ENCODE measurements at regions not wholly inside any gene's neighbourhood (a gene's known extent, or its start where the extent isn't known, plus 50 kb on each side); places are given as distances from the start of the nearest gene placed in this dataset.
A peak's percentile ranks its signal among the peaks of the same experiment; 100 is the strongest.

DNA sequence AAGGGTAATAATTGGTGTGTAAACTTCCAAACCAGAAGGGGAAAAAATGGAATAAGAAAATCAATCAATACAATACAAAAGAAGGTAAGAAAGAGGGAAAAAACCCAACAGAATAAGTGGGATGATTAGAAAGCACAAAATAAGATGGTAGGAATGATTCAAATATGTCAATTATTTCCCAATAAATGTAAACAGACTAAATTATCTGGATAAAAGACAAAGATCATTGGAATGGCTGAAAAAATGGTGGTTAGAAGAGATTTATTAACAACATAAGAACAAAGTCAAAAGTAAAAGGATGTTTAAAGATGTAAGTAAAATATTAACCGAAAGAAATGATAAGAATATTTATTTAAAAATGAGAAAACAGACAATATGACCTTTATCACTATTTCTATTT is 103.5 kb upstream of the YWHAQ start:
- no peak for DNase-seq
- no peaks in the 10 kb centered on the region for H3K36me3 ChIP-seq
- TF ChIP-seq, protein P1, sequence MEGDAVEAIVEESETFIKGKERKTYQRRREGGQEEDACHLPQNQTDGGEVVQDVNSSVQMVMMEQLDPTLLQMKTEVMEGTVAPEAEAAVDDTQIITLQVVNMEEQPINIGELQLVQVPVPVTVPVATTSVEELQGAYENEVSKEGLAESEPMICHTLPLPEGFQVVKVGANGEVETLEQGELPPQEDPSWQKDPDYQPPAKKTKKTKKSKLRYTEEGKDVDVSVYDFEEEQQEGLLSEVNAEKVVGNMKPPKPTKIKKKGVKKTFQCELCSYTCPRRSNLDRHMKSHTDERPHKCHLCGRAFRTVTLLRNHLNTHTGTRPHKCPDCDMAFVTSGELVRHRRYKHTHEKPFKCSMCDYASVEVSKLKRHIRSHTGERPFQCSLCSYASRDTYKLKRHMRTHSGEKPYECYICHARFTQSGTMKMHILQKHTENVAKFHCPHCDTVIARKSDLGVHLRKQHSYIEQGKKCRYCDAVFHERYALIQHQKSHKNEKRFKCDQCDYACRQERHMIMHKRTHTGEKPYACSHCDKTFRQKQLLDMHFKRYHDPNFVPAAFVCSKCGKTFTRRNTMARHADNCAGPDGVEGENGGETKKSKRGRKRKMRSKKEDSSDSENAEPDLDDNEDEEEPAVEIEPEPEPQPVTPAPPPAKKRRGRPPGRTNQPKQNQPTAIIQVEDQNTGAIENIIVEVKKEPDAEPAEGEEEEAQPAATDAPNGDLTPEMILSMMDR (IDR thresholded peaks at IDR 0.05), result no peak
- no peak for TF ChIP-seq POLR2A (IDR thresholded peaks at IDR 0.05)
- H3K27me3 ChIP-seq, result no peaks in the 10 kb centered on the region
- H3K4me1 ChIP-seq, result peaks cover 0 to 5% of the 10 kb centered on the region in 2 donors
- H3K27ac ChIP-seq, result no peak overlapping the region
- intact Hi-C loops (cut with DNase I; ENCODE audit: low total_unique reads), result no loop called here
- H3K4me3 ChIP-seq, result no peak overlapping the region
- no peaks in the 10 kb centered on the region for H3K9me3 ChIP-seq

DNA sequence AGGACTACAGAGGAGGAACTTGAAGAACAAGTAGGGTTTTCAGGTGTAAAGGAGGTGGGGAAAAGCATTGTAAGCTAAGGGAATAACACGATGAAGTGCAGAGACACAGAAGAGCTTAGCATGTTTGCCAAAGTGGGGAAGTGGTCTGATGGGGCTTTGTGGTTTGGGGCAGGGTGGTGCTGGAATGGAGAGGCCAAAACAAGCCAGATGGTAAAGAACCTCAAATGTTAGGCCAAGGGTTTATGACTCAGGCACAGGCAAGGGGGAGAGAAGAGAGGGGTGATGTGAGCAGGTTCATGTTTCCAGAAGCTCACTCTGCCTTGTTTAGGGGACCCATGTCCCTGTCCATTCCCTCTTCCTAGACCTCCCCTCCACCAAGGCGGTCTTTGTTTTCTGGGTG is 104.5 kb upstream of the YWHAQ start:
- H3K4me3 ChIP-seq, result no peak overlapping the region
- intact Hi-C loops (cut with DNase I; ENCODE audit: low total_unique reads), result no loop called here
- DNase-seq, result no peak
- no peaks in the 10 kb centered on the region for H3K36me3 ChIP-seq
- H3K4me1 ChIP-seq, result peaks cover 0 to 5% of the 10 kb centered on the region in 2 donors
- no peak overlapping the region for H3K27ac ChIP-seq
- TF ChIP-seq, protein P1 (IDR thresholded peaks at IDR 0.05), result no peak
- TF ChIP-seq POLR2A (IDR thresholded peaks at IDR 0.05), result no peak
- H3K9me3 ChIP-seq, result no peaks in the 10 kb centered on the region
- H3K27me3 ChIP-seq, result no peaks in the 10 kb centered on the region

DNA sequence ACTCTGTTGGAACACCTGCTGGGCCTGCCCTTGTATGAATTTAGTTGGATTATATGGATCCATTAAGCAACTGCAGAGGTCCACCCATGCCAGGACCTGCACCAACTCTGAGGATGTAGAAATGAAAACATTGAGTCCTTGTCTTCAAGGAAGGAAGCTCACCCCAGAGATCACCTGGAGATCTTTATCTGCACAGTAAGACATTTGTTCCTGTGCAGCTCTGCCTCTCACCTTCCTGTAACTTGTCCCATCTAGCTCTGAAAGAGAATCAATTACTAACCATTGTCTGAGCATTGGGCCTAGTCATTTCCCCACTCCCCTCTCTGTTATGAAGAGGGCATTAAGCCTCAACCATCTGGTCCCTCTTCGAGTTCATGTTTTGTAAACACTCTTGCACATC is 105.2 kb upstream of the YWHAQ start:
- no peak for TF ChIP-seq POLR2A (IDR thresholded peaks at IDR 0.05)
- TF ChIP-seq, protein P1 (IDR thresholded peaks at IDR 0.05), result no peak
- no peak for DNase-seq
- Histone ChIP-seq H3K4me3 (no peak overlapping the region), H3K27ac (no peak overlapping the region), H3K9me3 (no peaks in the 10 kb centered on the region), H3K4me1 (peaks cover 0 to 5% of the 10 kb centered on the region in 2 donors), H3K27me3 (no peaks in the 10 kb centered on the region), H3K36me3 (no peaks in the 10 kb centered on the region)
- intact Hi-C loops (cut with DNase I; ENCODE audit: low total_unique reads), result no loop called here

DNA sequence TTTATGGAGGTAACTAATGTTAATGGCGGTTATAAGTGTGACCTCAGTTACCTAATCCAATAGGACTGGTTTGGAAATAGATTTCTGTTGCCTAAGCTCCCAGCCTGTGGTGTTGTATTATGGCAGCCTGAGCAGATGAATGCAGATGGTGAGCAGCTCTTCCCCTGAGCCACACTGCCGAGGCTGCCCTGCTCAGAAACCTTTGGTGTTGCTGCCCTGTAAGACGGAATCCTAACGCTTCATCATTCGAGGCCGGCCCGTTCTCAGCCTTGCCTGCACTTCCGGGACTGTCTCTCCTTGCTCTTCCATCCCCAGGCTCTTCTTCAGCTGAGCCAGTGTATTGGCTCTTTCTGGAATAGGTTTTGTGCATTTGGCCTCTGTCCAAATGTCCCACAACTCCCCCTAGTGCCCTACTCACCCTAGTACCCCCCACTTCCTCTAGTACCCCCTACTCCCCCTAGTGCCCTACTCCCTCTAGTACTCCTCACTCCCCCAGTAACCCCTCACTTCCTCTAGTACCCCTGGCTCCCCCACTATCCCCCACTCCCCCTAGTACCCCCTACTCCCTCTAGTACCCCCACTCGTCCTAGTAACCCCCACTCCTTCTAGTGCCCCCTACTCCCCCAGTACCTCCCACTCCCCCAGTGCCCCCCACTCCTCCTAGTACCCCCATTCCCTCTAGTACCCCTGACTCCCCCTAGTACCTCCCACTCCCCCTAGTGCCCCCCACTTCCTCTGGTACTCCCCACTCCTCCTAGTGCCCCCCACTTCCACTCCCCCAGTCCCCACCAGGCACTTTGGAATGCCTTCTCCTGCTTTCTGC is 106.0 kb upstream of the TAF1B start:
- Histone ChIP-seq H3K4me1 (peaks cover 0 to 5% of the 10 kb centered on the region in 2 donors), H3K36me3 (no peaks in the 10 kb centered on the region), H3K27ac (no peak overlapping the region), H3K4me3 (no peak overlapping the region), H3K9me3 (no peaks in the 10 kb centered on the region), H3K27me3 (no peaks in the 10 kb centered on the region)
- intact Hi-C loops (cut with DNase I; ENCODE audit: low total_unique reads), result no loop called here
- no peak for DNase-seq
- no peak for TF ChIP-seq POLR2A (IDR thresholded peaks at IDR 0.05)
- TF ChIP-seq, protein P1 (IDR thresholded peaks at IDR 0.05), result no peak

DNA sequence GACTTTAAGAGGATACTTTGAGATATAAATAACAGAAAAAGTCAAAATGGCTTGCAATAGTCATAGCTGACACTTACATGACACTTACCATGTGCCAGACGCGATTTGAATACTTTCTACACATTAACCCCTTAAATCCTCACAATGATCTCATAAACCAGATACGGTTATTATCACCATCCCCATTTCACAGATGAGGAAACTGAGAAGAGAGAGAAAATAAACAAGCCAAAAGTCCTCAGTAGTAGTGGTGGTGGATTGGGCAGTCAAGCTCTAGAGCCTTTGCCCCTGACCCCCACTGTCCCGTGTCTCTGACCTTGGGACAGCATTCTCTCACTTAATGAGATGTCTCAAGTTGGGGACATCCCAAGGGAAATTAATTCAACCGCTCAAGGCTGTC is 105.2 kb upstream of the TAF1B start:
- Histone ChIP-seq H3K4me1 (peaks cover 0 to 5% of the 10 kb centered on the region in 2 donors), H3K4me3 (no peak overlapping the region), H3K27ac (peak overlapping the region in 1 of 2 donors; percentile 64), H3K36me3 (no peaks in the 10 kb centered on the region), H3K9me3 (no peaks in the 10 kb centered on the region), H3K27me3 (no peaks in the 10 kb centered on the region)
- TF ChIP-seq POLR2A (IDR thresholded peaks at IDR 0.05), result no peak
- TF ChIP-seq, protein P1 (IDR thresholded peaks at IDR 0.05), result no peak
- intact Hi-C loops (cut with DNase I; ENCODE audit: low total_unique reads), result no loop called here
- DNase-seq, result no peak
